ENCODE measurements at regions not wholly inside any gene's neighbourhood (a gene's known extent, or its start where the extent isn't known, plus 50 kb on each side); places are given as distances from the start of the nearest gene placed in this dataset.
"Not testable (repeated sequence)": the region's sequence is repeated elsewhere in the genome, so short reads cannot be mapped to it uniquely, and the experiment has no call there.

- Mint-ChIP-seq H3K27ac (no peak overlapping the region), H3K36me3 (no peaks in the 10 kb centered on the region), H3K4me3 (no peak overlapping the region), H3K4me1 (ENCODE audit: low read depth) (no peaks in the 10 kb centered on the region), H3K27me3 (peaks cover 2% of the 10 kb centered on the region), H3K9me3 (ENCODE audit: low read depth) (no peaks in the 10 kb centered on the region)
Observed at GRCh38 chr13:110005563-110005962, 219.2 kb upstream of the IRS2 start.

GRCh38 chr13:110004814-110005213 is 218.4 kb upstream of the IRS2 start:
- H3K27ac Mint-ChIP-seq, result no peak overlapping the region
- no peaks in the 10 kb centered on the region for H3K36me3 Mint-ChIP-seq
- H3K27me3 Mint-ChIP-seq, result peaks cover 2% of the 10 kb centered on the region
- no peak overlapping the region for H3K4me3 Mint-ChIP-seq
- no peaks in the 10 kb centered on the region for H3K4me1 Mint-ChIP-seq (ENCODE audit: low read depth)
- H3K9me3 Mint-ChIP-seq (ENCODE audit: low read depth), result no peaks in the 10 kb centered on the region

GRCh38 chr13:110001670-110002275 is 215.4 kb upstream of the IRS2 start:
- H3K4me1 Mint-ChIP-seq (ENCODE audit: low read depth), result no peaks in the 10 kb centered on the region
- no peak overlapping the region for H3K4me3 Mint-ChIP-seq
- H3K27ac Mint-ChIP-seq, result no peak overlapping the region
- peaks cover 2% of the 10 kb centered on the region for H3K27me3 Mint-ChIP-seq
- H3K36me3 Mint-ChIP-seq, result no peaks in the 10 kb centered on the region
- H3K9me3 Mint-ChIP-seq (ENCODE audit: low read depth), result no peaks in the 10 kb centered on the region

- H3K27me3 Mint-ChIP-seq, result peaks cover 2% of the 10 kb centered on the region
- H3K4me3 Mint-ChIP-seq, result no peak overlapping the region
- no peak overlapping the region for H3K27ac Mint-ChIP-seq
- H3K9me3 Mint-ChIP-seq (ENCODE audit: low read depth), result no peaks in the 10 kb centered on the region
- H3K36me3 Mint-ChIP-seq, result no peaks in the 10 kb centered on the region
- H3K4me1 Mint-ChIP-seq (ENCODE audit: low read depth), result no peaks in the 10 kb centered on the region
Observed at GRCh38 chr13:110000534-110001345, 214.4 kb upstream of the IRS2 start.

- no peaks in the 10 kb centered on the region for H3K36me3 Mint-ChIP-seq
- H3K27me3 Mint-ChIP-seq, result peaks cover 2% of the 10 kb centered on the region
- H3K27ac Mint-ChIP-seq, result no peak overlapping the region
- H3K4me1 Mint-ChIP-seq (ENCODE audit: low read depth), result no peaks in the 10 kb centered on the region
- H3K9me3 Mint-ChIP-seq (ENCODE audit: low read depth), result no peaks in the 10 kb centered on the region
- no peak overlapping the region for H3K4me3 Mint-ChIP-seq
Observed at GRCh38 chr13:109999659-110000533, 213.5 kb upstream of the IRS2 start.

- Mint-ChIP-seq H3K9me3 (ENCODE audit: low read depth) (no peaks in the 10 kb centered on the region), H3K36me3 (no peaks in the 10 kb centered on the region), H3K27me3 (peaks cover 2% of the 10 kb centered on the region), H3K27ac (no peak overlapping the region), H3K4me1 (ENCODE audit: low read depth) (no peaks in the 10 kb centered on the region), H3K4me3 (no peak overlapping the region)
Observed at GRCh38 chr13:109998684-109999533, 212.5 kb upstream of the IRS2 start.

GRCh38 chr13:109998037-109998436 is 211.7 kb upstream of the IRS2 start:
- no peak overlapping the region for H3K4me3 Mint-ChIP-seq
- peaks cover 2% of the 10 kb centered on the region for H3K27me3 Mint-ChIP-seq
- H3K36me3 Mint-ChIP-seq, result no peaks in the 10 kb centered on the region
- H3K4me1 Mint-ChIP-seq (ENCODE audit: low read depth), result no peaks in the 10 kb centered on the region
- H3K27ac Mint-ChIP-seq, result no peak overlapping the region
- no peaks in the 10 kb centered on the region for H3K9me3 Mint-ChIP-seq (ENCODE audit: low read depth)

- not testable (repeated sequence) for H3K4me1 Mint-ChIP-seq (ENCODE audit: low read depth); H3K4me3 Mint-ChIP-seq; H3K36me3 Mint-ChIP-seq; H3K9me3 Mint-ChIP-seq (ENCODE audit: low read depth); H3K27me3 Mint-ChIP-seq; H3K27ac Mint-ChIP-seq
Observed at GRCh38 chr13:109997056-109997595, 210.7 kb upstream of the IRS2 start.

- Mint-ChIP-seq H3K27me3 (peaks cover 2% of the 10 kb centered on the region), H3K4me1 (ENCODE audit: low read depth) (no peaks in the 10 kb centered on the region), H3K36me3 (no peaks in the 10 kb centered on the region), H3K4me3 (no peak overlapping the region), H3K9me3 (ENCODE audit: low read depth) (no peaks in the 10 kb centered on the region), H3K27ac (no peak overlapping the region)
Observed at GRCh38 chr13:109996404-109996960, 210.1 kb upstream of the IRS2 start.

GRCh38 chr13:109995578-109995977 is 209.2 kb upstream of the IRS2 start:
- Mint-ChIP-seq H3K4me1 (ENCODE audit: low read depth) (no peaks in the 10 kb centered on the region), H3K27me3 (no peaks in the 10 kb centered on the region), H3K27ac (no peak overlapping the region), H3K4me3 (no peak overlapping the region), H3K9me3 (ENCODE audit: low read depth) (no peaks in the 10 kb centered on the region), H3K36me3 (no peaks in the 10 kb centered on the region)

- Mint-ChIP-seq H3K27ac (no peak overlapping the region), H3K27me3 (peaks cover 2% of the 10 kb centered on the region), H3K4me3 (no peak overlapping the region), H3K9me3 (ENCODE audit: low read depth) (no peaks in the 10 kb centered on the region), H3K4me1 (ENCODE audit: low read depth) (no peaks in the 10 kb centered on the region), H3K36me3 (no peaks in the 10 kb centered on the region)
Observed at GRCh38 chr13:109990296-109990695, 203.9 kb upstream of the IRS2 start.

GRCh38 chr13:109989686-109990085 is 203.3 kb upstream of the IRS2 start:
- no peaks in the 10 kb centered on the region for H3K4me1 Mint-ChIP-seq (ENCODE audit: low read depth)
- H3K9me3 Mint-ChIP-seq (ENCODE audit: low read depth), result no peaks in the 10 kb centered on the region
- no peak overlapping the region for H3K4me3 Mint-ChIP-seq
- no peak overlapping the region for H3K27ac Mint-ChIP-seq
- no peaks in the 10 kb centered on the region for H3K36me3 Mint-ChIP-seq
- H3K27me3 Mint-ChIP-seq, result peaks cover 2% of the 10 kb centered on the region

GRCh38 chr13:109989155-109989554 is 202.8 kb upstream of the IRS2 start:
- Mint-ChIP-seq H3K9me3 (ENCODE audit: low read depth) (no peaks in the 10 kb centered on the region), H3K4me1 (ENCODE audit: low read depth) (no peaks in the 10 kb centered on the region), H3K36me3 (no peaks in the 10 kb centered on the region), H3K27me3 (peaks cover 2% of the 10 kb centered on the region), H3K4me3 (no peak overlapping the region), H3K27ac (no peak overlapping the region)

- Mint-ChIP-seq H3K4me1 (ENCODE audit: low read depth) (no peaks in the 10 kb centered on the region), H3K4me3 (no peak overlapping the region), H3K27me3 (peaks cover 2% of the 10 kb centered on the region), H3K27ac (no peak overlapping the region), H3K9me3 (ENCODE audit: low read depth) (no peaks in the 10 kb centered on the region), H3K36me3 (no peaks in the 10 kb centered on the region)
Observed at GRCh38 chr13:109986851-109987250, 200.5 kb upstream of the IRS2 start.
